IPS-NIHi7 (cell line): ENCODE measurements at regions not wholly inside any gene's neighbourhood (a gene's known extent, or its start where the extent isn't known, plus 50 kb on each side); places are given as distances from the start of the nearest gene placed in this dataset.
A peak's percentile ranks its signal among the peaks of the same experiment; 100 is the strongest.

ENCODE experiments used
- DNase-seq: peaks from one replicate; pipeline ENCODE4 v3.0.0; 2012; ENCODE audit warnings: mixed read lengths; ENCODE audit errors: extremely low spot score

DNA sequence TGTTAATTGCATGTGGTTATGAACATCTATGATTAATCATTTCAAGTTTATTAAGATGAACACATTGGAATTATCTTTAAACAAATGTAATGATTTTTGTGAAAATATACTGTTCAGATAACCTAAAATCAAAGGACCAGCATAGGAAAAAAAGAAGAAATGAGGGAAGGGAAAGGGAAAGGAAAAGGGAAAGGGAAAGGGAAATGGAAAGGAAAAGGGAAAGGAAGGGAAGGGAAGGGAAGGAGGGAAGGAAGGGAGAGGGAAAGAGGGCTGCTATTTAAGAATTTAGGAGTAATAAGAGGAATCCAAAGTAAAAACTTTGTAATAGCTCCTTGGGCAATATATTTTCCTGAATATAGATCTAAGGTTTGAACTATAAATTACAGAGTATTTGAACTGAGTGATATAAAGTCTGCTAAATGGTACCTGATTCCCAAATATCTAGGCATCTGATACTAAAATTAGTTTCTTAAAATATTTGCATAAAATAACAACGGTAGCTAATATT is 726.3 kb downstream of the EPHA4 start:
- DNase-seq: no peak

DNA sequence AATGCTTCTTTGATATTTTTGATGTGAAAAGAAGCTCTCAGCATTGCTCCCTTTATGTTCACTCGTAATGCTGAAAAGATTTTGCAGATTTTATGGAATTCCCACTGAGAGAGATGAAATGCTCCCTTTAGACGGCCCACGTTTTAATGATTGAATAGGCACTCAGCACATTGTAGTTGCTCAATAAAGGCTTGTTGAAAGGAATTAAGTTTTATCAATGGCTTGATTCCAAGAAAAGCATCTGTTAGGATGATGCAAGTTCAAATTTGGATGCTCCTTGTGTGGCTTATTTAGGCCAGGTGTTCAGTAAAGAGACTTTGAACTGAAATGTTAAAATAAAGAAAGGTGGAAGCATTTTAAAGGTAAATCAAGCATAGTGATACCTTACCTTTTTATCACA is 725.1 kb downstream of the EPHA4 start:
- DNase-seq: no peak

DNA sequence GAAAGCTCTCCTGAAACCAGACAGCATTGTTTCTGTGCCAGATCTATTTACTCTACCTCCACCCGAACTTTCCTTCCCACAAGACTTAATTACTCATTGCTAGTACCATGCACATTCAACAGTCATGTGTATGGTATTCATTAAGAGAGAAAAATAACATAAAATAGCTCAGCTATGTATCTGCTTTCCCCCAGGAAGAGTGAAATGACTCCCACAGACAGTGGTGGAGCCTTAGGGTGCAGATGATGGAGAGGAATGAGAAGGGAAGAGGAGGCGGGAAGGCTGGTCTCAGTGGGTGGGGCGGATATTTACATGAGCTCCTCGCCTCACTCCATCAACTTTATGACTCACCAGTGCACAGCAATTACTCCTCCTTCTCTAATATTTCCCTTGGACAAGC is 724.5 kb downstream of the EPHA4 start:
- DNase-seq: no peak

DNA sequence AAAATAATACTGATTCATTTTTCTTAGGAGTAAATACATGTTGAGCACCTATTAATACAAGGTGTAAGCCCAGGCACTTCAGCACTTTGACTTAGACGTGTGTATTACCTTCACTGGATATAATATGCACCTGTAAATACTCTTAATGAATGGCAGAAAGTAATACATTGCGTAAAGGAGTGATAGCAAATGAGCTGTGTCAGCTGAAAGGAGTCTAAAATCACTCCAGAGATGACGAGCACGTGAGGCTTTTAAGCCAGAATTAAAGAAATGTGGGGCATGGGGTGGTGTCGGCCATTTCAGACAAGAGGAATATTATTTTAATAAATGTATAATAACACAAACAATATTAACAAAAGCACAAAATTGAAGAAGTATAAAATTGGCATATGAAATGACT is 722.7 kb downstream of the EPHA4 start:
- DNase-seq: no peak

DNA sequence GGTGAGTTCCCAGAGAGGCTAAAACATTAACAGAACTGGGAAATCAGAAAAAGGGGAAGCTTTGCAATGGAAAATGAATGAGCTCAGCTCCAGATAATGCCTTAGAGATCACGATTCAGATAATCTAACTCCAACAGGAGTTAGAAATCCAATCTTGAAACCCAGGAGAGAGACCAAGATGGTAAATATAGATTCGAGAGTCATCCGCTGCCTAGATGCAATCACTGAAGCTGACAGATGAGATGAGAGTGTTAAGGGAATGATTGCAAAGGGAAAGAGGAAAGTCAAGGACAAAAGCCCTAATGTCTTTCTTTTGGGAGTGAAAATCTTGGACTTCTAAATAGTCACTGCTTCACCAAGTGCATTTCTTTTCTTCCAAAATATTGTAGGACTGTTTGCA is 722.0 kb downstream of the EPHA4 start:
- DNase-seq: no peak

DNA sequence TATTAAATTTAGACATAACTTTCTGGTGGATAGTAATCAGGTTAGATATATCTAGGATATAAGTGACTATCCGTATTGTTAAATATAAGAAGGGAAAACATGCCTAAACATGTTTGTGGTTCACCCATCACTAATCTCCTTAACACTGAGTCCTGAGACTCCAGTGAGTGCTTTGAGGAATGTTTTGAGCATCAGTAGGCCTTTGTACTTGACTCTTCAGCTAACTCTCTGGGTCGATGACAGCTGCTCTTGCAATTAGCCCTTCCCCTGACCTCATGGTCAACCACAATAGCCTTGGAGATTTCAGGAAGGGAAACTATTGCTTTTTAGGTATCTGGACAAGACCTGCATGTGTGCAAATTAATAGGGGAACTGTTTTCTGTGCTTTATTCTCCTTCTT is 716.8 kb downstream of the EPHA4 start:
- no peak for DNase-seq

DNA sequence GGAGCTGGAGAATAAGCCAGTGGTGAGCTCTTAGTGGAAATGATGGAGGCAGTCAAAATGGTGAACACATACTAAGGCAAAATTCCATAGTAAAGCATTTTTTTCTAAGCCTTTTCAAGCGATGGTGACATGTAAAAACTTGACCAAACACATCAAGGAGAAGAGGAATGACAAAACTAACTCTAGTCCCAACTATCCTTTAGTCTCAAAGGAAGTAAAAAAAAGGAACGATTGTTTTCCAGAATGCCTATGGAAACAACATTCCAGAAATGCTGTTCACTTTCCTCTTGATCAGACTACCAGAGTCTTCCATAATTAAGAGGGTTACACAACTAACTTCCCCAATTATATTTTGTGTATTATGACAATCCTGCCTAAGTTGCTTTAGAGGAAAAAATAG is 715.6 kb downstream of the EPHA4 start:
- no peak for DNase-seq

DNA sequence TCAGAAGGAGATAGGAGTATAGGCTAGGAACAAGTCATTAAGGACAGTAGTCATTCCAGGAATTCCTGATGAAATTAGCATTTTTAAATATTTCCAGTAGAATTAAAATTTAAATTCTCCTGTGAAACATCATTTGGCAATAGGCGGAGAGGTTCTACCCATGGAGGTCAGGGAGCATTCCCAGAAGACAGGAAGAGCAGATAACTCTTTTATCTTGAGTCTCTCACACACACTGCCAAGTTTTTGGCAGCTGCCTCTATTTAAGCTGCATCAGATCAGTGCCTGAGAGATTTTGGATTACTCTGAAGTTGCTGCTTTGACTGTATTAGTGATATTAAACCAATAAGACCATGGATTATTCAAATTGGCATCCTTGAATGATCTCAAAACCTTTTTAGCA is 714.7 kb downstream of the EPHA4 start:
- DNase-seq: no peak

DNA sequence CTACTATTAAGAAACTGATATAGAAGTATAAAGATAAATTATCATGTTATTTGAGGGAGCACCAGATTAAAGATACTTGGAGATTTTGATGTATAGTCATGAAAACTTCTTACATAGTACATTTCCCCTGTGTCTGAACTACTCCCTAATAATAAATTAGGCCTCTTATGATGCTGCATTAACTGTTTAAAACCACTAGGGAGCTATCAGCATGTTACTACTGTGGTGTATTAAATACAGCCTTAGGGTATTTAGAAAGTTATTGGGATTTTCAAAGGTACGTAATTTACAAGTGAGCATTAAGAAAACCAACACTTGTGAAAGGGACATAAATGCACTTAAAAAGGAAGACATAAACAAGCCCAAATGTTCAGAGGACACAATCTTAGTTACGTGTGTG is 714.0 kb downstream of the EPHA4 start:
- DNase-seq: no peak

DNA sequence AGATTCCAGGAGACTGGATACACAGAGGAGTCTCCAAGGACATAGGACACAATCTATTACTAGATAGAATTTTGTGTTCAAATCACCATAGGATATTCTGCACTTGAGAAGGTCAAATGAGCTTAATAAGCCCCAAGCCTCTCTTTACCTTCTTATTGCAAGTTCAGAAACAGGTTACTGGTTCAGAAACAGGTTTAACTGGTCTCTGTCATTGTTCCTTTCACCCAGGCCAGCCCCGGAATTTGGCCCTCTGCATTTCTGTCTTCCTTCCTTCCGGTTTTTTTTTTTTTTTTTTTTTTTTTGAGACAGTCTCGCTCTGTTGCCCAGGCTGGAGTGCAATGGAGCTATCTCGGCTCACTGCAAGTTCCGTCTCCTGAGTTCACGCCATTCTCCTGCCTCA is 700.2 kb downstream of the EPHA4 start:
- no peak for DNase-seq

DNA sequence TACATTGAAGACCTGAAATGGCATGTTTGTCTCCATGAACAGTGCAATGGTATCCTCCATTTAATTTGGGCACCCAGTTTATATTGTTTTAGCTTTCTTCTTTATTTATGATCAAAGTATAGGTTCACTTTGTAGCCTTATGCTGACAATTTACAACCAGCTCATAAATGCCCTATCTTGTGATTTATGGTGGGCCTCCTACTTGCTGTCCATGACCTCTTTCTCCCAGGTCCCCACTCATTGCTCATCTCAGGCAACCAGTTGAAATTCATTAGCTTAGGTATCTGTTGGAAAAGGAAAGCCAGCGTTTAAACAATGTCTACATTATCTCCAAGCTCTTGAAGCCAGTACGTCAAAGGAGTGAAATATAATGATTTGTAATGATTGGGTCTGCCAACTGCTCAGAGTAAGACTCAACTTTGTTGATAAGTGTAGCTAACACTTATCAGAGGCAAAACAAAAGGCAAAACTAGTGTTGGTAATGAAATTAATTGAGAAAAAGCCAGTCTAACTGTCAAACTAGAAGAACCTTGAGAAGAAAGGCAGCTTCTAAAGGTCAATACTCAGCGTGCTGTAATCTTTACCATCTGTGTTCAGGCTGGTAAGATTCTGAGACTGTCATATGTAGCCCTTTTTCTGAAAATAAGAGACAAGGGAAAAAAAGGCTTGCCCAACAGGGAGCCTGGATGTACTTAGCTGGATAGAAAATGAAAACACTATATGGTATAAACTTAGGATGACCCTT is 695.9 kb downstream of the EPHA4 start:
- DNase-seq: no peak

DNA sequence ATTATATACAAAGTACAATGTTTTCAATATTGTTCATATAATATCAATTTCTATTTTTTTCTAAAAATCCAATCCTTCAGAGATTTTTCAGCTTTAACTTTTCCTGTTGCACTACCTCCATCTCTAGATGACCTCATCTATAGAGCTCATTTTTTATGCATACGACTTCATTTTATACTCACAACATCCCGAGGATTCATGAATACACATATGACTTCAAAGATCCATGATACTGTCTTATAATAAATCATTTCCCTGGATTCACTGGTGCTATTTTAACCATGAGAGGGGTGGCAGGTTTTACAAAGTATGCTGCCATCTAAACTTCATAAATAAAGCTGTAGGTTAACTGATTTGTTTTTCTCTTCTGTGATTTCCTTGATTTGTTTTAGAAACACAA is 694.6 kb downstream of the EPHA4 start:
- DNase-seq: no peak

DNA sequence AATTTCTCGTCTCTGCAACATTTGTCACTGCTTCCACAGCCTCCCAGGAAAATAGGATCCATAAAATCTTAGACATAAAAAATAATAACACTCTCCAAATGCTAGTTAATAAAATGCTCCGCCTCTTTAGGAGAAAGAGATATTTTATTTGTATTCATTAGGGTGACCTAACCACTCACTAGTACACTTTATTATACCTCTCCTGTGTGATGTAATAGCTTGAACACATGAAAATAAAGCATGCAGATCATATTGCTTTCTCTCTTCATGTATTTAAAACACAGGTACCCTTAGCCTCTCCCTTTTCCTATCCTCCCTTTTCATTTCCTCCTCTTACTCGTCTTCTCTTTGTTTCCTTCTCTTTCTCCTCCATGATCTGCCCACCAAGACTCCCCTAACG is 694.2 kb downstream of the EPHA4 start:
- no peak for DNase-seq

DNA sequence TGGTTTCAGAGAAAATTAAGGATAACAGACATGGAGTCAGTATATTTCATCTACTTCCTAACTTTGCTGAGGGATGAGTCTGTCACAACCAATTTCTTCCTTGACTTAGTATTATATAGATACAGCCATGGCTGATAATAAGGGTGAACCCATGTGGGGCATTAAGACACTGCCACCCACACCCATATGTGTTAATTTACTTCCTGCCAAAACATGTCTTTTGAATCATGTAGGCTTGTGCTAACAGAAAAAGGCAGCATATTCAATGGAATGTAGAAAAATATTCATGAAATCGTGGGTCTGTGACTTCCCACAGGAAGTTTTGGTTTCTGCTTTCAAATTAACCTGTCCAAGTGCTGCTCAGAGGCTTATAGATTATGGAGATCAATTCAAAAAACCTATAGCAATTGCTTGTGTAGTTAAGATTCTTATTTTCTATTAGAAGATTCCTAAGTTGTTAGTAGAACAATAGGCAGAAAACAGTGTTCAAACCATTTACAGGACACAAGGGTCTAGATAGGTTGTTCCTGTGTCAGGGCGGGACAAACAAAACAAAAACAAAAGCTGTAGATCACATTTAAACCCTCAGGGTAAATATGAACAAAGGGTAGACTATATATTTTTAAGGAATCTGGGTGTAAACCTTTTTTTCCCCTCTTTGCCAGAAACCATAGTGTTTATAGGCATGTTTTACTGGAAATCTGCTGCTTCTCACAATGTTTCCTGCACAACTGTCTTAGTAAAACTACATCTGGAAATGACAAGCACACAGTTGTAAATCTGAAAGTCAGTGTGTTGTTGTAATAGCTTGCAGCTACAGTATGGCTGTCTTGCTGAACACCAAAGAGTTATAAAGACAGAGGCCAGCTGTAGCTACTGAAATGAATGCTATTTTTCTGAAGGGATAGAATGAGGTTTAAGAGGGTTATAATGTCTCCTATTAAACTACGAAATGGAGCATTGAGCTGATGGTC is 691.2 kb downstream of the EPHA4 start:
- no peak for DNase-seq

DNA sequence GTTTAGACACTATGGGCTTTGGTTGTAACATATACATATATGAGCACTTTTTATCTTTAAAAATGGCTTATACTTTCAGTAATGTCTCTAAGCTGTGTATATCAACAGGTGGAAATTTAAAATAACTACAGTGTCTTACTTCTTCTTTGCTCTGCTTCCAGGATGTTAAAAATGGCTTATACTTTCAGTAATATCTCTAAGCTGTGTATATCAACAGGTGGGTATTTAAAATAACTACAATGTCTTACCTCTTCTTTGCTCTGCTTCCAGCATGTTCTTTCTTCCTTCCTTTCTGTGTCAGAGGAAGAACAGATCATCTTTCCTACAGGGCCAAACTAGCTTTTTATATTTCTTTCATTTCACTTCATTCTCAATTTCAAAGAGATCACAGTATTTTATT is 689.6 kb downstream of the EPHA4 start:
- DNase-seq: no peak

DNA sequence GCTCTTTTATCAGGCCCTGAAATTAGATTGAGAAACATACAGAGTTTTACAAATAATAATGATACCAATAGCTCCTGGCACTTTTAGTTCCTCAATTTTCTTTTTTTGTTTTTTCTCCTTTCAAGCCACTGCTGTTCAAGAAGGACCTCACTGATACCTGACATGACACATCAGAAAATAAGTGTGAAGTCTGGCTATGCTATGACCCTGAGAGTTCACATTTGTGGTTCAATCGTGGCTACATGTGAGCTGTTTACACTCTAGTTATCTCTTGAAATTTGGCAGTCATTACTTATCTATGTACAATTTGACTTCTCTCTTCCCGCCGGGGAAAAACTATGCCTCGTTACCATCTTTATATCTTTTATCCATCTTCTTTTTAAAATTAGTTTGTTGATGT is 686.5 kb downstream of the EPHA4 start:
- DNase-seq: no peak

DNA sequence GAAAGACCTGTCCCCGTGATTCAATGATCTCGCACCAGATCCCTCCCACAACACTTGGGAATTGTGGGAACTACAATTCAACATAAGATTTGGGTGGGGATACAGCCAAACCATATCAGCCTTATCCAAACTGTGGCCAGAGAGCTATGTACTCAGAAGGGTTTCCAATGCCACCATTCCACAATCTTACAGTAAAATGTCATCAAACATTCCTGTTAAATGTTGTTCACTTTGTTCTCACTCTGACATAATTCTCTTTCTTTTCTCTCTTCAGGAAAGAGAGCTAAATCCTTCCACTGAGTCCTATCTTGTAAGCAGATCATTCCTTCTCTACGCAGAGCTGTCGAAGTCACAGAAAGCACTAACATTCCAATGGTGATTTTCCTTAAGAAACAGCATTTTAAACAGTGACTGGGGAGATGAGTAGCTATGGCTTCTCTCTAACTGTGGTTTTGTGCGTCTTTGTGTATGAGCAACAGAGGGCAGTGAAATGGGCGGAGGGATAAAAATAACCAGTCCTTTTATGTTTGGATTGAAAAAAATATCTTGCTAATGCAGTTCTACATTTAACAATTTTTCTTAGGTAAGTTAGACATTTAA is 684.7 kb downstream of the EPHA4 start:
- no peak for DNase-seq

DNA sequence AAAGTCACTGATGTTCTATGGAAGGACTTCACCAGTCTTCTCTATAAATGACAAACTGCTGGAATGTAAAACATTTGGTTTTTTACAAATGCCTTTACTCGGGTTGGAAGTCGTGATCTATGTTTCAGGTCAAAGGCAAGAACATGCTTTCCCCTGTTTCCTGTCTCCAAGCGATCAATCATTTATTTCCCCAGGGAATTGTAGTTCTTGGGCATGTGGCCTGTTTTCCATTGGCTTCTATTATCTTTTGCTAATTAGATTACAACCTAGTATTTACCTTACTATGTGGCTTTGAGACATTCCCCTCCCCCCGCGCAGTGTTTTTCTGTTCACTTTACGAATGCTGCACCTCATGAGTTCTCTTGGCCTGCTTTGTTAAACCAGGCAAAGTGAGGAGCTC is 684.2 kb downstream of the EPHA4 start:
- DNase-seq: no peak

DNA sequence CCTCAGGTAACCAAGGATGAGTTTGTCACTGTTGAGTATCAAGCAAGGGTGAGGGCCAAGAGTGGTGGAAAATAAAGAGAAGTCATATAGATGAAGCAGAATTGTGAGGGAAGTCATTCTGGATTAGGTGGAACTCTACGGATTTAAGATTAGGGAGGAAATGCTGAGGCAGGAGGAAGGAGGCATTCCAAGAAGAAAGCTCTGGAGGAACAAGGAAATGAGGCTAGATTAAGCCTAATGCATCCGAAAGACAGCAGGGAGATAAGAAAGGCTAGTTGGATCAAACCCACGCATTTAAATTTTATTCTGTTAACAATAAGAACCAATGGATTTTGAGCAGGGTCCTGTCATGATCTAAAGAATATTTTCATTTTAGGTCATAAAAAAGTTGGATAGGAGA is 681.2 kb downstream of the EPHA4 start:
- DNase-seq: no peak

DNA sequence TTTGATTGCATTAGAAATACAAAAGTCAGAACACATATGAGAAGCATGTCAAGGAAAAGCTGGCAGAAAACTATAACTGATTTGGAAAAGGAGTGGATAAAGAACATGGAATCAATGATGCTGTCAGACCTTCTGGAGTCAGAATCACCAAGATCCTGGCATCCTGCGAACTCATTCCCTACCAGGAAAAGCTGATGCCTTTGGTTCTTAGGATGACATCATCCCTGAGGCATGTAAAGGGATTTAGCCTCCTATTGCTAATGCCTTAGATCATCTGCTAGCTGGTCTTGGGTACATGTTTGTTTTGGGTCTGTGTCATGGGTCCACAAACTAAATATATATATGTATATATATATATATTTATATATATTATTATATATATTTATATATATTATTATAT is 680.7 kb downstream of the EPHA4 start:
- DNase-seq: peak; percentile 81

DNA sequence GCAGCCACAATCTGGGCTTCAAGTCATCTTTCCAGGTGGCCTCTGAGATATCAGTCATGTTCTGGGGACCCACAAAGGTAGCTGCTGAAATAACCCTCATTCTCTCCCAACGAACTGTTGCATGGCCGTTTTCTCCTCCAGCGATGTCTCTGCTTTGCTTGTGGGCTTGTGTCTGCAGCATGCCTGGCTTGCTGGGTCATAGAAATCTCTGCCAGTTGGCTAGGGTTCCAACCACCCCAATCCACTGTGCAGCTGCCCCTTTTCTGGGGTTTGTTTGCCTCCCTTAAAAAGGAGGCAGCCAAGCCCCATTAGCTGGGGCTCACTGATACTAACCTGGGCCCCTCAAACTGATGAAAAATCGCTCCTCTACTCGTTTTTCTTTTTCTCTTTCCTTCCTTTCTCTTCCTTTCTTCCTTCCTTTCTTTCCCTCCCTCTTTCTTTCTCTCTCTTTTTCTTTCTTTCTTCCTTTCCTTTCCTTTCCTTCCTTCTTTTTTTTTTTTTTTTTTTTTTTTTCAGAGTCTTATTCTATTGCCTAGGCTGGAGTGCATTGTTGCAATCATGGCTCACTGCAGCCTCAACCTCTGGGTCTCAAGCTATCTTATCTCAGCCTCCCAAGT is 680.0 kb downstream of the EPHA4 start:
- no peak for DNase-seq

DNA sequence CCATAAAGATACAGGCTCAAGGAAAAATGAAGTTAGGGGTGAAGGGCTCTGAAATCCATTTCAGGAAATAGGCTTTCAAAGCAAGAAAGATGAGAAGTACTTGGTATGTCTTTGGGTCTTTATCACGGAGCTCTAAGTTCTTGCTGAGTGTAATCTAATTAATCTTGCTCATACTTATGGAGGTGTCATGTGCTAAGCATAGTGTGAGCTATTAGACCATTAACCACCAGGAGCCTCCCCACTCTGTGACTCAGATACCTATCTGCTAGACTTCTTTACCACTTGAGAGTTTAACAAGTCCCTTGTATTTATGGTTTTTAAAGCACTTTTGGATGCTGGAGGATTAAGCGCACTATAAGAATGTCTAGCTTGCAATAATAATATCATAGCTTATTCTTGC is 678.7 kb downstream of the EPHA4 start:
- DNase-seq: no peak
